ENCODE measurements at regions not wholly inside any gene's neighbourhood (a gene's known extent, or its start where the extent isn't known, plus 50 kb on each side); places are given as distances from the start of the nearest gene placed in this dataset.
"Not testable (repeated sequence)": the region's sequence is repeated elsewhere in the genome, so short reads cannot be mapped to it uniquely, and the experiment has no call there.

- peak in 5 of 58 donors; percentile 1 to 18 (median 6) for DNase-seq
Measured at GRCh38 chr16:8070506-8070905, 519.8 kb downstream of the TMEM114 start.

- not testable (repeated sequence) for DNase-seq
Measured at GRCh38 chr16:8068225-8068624, 522.1 kb downstream of the TMEM114 start.

GRCh38 chr16:8063159-8063558 lies 527.2 kb downstream of the TMEM114 start:
- DNase-seq, result no peak

- DNase-seq, result no peak
Measured at GRCh38 chr16:8062677-8063076, 527.6 kb downstream of the TMEM114 start.

- no peak for DNase-seq
Measured at GRCh38 chr16:8055761-8056160, 534.5 kb downstream of the TMEM114 start.

GRCh38 chr16:8053437-8053836 lies 536.9 kb downstream of the TMEM114 start:
- DNase-seq, result no peak

GRCh38 chr16:8048433-8048832 lies 541.9 kb downstream of the TMEM114 start:
- DNase-seq, result no peak

- peak in 29 of 58 donors; percentile 1 to 79 (median 34) for DNase-seq
Measured at GRCh38 chr16:8047736-8048135, 542.6 kb downstream of the TMEM114 start.

- DNase-seq, result no peak
Measured at GRCh38 chr16:8044796-8045195, 545.5 kb downstream of the TMEM114 start.

GRCh38 chr16:8032406-8032805 lies 557.9 kb downstream of the TMEM114 start:
- no peak for DNase-seq

GRCh38 chr16:8030004-8030403 lies 560.3 kb downstream of the TMEM114 start:
- DNase-seq, result not testable (repeated sequence)

- DNase-seq, result no peak
Measured at GRCh38 chr16:8026450-8026849, 563.9 kb downstream of the TMEM114 start.

GRCh38 chr16:8023326-8023725 lies 567.0 kb downstream of the TMEM114 start:
- no peak for DNase-seq

GRCh38 chr16:8005096-8005860 lies 585.0 kb downstream of the TMEM114 start:
- DNase-seq, result no peak

GRCh38 chr16:7998789-7999453 lies 591.4 kb downstream of the TMEM114 start:
- DNase-seq, result no peak

- no peak for DNase-seq
Measured at GRCh38 chr16:7997966-7998365, 592.3 kb downstream of the TMEM114 start.

- no peak for DNase-seq
Measured at GRCh38 chr16:7992616-7993015, 597.7 kb downstream of the TMEM114 start.

GRCh38 chr16:7990626-7991260 lies 599.6 kb downstream of the TMEM114 start:
- DNase-seq, result no peak

GRCh38 chr16:7983676-7984075 lies 606.6 kb downstream of the TMEM114 start:
- DNase-seq, result no peak

GRCh38 chr16:7980133-7980483 lies 610.2 kb downstream of the TMEM114 start:
- DNase-seq, result no peak

GRCh38 chr16:7979448-7980132 lies 610.7 kb downstream of the TMEM114 start:
- no peak for DNase-seq

GRCh38 chr16:7976563-7976962 lies 613.7 kb downstream of the TMEM114 start:
- no peak for DNase-seq

Measured in anterior cingulate cortex (tissue), 58 donors.